ENCODE measurements at regions not wholly inside any gene's neighbourhood (a gene's known extent, or its start where the extent isn't known, plus 50 kb on each side); places are given as distances from the start of the nearest gene placed in this dataset.

DNA sequence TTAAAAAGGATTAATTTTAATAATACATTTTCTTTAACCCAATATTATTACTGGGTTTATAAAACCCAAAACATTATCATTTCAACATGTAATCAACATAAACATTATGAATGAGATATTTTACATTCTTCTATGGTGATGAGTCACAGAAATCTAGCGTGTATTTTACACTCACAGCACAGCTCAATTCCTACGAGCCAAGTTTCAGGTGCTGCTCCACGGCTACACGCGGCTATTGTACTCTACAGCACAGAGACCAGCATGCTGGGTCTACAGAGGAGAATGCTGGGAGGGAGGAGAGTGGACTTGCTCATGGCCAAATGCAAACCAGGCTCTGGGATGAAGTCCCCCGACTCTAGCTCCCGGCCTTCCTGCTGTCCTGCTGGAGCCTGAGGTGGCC, 72.0 kb upstream of the LMO1 start:
- TF ChIP-seq, protein P1, sequence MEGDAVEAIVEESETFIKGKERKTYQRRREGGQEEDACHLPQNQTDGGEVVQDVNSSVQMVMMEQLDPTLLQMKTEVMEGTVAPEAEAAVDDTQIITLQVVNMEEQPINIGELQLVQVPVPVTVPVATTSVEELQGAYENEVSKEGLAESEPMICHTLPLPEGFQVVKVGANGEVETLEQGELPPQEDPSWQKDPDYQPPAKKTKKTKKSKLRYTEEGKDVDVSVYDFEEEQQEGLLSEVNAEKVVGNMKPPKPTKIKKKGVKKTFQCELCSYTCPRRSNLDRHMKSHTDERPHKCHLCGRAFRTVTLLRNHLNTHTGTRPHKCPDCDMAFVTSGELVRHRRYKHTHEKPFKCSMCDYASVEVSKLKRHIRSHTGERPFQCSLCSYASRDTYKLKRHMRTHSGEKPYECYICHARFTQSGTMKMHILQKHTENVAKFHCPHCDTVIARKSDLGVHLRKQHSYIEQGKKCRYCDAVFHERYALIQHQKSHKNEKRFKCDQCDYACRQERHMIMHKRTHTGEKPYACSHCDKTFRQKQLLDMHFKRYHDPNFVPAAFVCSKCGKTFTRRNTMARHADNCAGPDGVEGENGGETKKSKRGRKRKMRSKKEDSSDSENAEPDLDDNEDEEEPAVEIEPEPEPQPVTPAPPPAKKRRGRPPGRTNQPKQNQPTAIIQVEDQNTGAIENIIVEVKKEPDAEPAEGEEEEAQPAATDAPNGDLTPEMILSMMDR (IDR thresholded peaks at IDR 0.05; ENCODE audit: poor library complexity), result no peak
- TF ChIP-seq EZH2 (IDR thresholded peaks at IDR 0.05; ENCODE audit: borderline replicate concordance), result no peak
- no peak for TF ChIP-seq EZH2phosphoT487 (IDR thresholded peaks at IDR 0.05; ENCODE audit: low read depth, severe bottlenecking, unreplicated experiment)

Measured in hepatocyte (in vitro differentiated cells).